H1 (cell line): ENCODE measurements at regions not wholly inside any gene's neighbourhood (a gene's known extent, or its start where the extent isn't known, plus 50 kb on each side); places are given as distances from the start of the nearest gene placed in this dataset.

Experiments
- CTCF ChIA-PET: fragments of 300-600 bp; sonication (Branson Sonifier 250); formaldehyde crosslinking; loops from one replicate; lab custom pipeline; 2021; ENCODE audit not compliant: partially characterized antibody; lab: Charles Lee
- POLR2A ChIA-PET: fragments of 300-600 bp; sonication (Branson Sonifier 250); formaldehyde crosslinking; loops from one replicate; lab custom pipeline; 2021; ENCODE audit warnings: inconsistent platforms; ENCODE audit not compliant: partially characterized antibody; lab: Charles Lee
- DNase-seq, 2 experiments: peaks; one replicate each; pipeline versions ENCODE4 v3.0.0 to v3.0.0-alpha.2; 2010 to 2022; ENCODE audit warnings: low spot score in 2 of 2, low read depth in 1 of 2, mixed read lengths in 1 of 2
- FAIRE-seq: peaks from 2 replicates; lab custom pipeline; 2011; peaks lifted over from hg19 to GRCh38; lab: Jason Lieb, UNC
- H2AFZ ChIP-seq: 2 replicates; pipeline ENCODE4 v1.8.1; 2012; ENCODE audit warnings: low read length, inconsistent platforms
- H2AK5ac ChIP-seq: 2 replicates; pipeline ENCODE4 v1.6.1; 2013; ENCODE audit warnings: low read depth, low read length
- H2BK120ac ChIP-seq: replicated peaks from 2 replicates; pipeline ENCODE3; 2013; ENCODE audit warnings: low read depth, low read length, inconsistent platforms
- H2BK12ac ChIP-seq: 2 replicates; pipeline ENCODE4 v1.6.1; 2013; ENCODE audit warnings: low read depth, low read length
- H2BK15ac ChIP-seq: 2 replicates; pipeline ENCODE4 v1.6.1; 2013; ENCODE audit warnings: low read length
- H2BK20ac ChIP-seq: 2 replicates; pipeline ENCODE4 v1.6.1; 2013; ENCODE audit warnings: low read length
- H2BK5ac ChIP-seq: 2 replicates; pipeline ENCODE4 v1.6.1; 2013; ENCODE audit warnings: low read depth, low read length
- H3K14ac ChIP-seq: 2 replicates; pipeline ENCODE4 v1.6.1; 2013; ENCODE audit warnings: inconsistent platforms; ENCODE audit not compliant: insufficient read length
- H3K18ac ChIP-seq: 2 replicates; pipeline ENCODE4 v1.6.1; 2013; ENCODE audit warnings: low read length; ENCODE audit errors: extremely low read depth
- H3K23ac ChIP-seq: 2 replicates; pipeline ENCODE4 v1.6.1; 2013; ENCODE audit warnings: inconsistent platforms; ENCODE audit not compliant: insufficient read length
- H3K23me2 ChIP-seq: 2 replicates; pipeline ENCODE4 v1.6.1; 2013; ENCODE audit warnings: low read depth, low read length
- H3K27ac ChIP-seq: 2 replicates; pipeline ENCODE4 v1.6.1; 2011; ENCODE audit warnings: low read depth, low read length, inconsistent platforms
- H3K27me3 ChIP-seq, 4 experiments: replicated peaks in 1 of 4; 1 replicate in 1 of 4; 2 replicates in 3 of 4; pipeline versions ENCODE4 v1.6.1 to v1.8.1; 2011 to 2013; ENCODE audit warnings: low read length in 3 of 4, mild to moderate bottlenecking in 3 of 4, inconsistent platforms in 2 of 4, mixed read lengths in 2 of 4, moderate library complexity in 1 of 4; ENCODE audit not compliant: control insufficient read depth in 3 of 4, insufficient read depth in 3 of 4; ENCODE audit errors: extremely low read depth in 1 of 4
- H3K36me3 ChIP-seq, 4 experiments: 2 replicates each; pipeline versions ENCODE4 v1.6.1 to v1.8.1; 2011 to 2013; ENCODE audit warnings: mild to moderate bottlenecking in 4 of 4, low read length in 3 of 4, moderate library complexity in 2 of 4, control low read depth in 1 of 4, inconsistent platforms in 1 of 4; ENCODE audit not compliant: insufficient read depth in 4 of 4, control insufficient read depth in 2 of 4
- H3K4ac ChIP-seq: replicated peaks from 2 replicates; pipeline ENCODE3; 2013; ENCODE audit warnings: low read length, low read depth, mixed read lengths, inconsistent platforms; ENCODE audit not compliant: insufficient read length
- H3K4me1 ChIP-seq, 4 experiments: replicated peaks in 1 of 4; 1 replicate in 1 of 4; 2 replicates in 3 of 4; pipeline versions ENCODE4 v1.6.1 to v1.8.1; 2011 to 2013; ENCODE audit warnings: low read length in 3 of 4, inconsistent platforms in 2 of 4, mixed read lengths in 1 of 4; ENCODE audit not compliant: insufficient read depth in 4 of 4, control insufficient read depth in 3 of 4
- H3K4me2 ChIP-seq, 2 experiments: 2 replicates each; pipeline versions ENCODE4 v1.6.1 to v1.8.1; 2011 to 2013; ENCODE audit warnings: low read depth in 2 of 2, low read length in 2 of 2, control low read depth in 1 of 2, inconsistent platforms in 1 of 2, mild to moderate bottlenecking in 1 of 2; ENCODE audit not compliant: insufficient read depth in 1 of 2
- H3K4me3 ChIP-seq, 4 experiments: fragments of 200-600, 300-600 bp in 1 of 4; sonication (generic), shearing (Covaris generic), sonication (Bioruptor Twin) in 1 of 4; 2 replicates each; pipeline versions ENCODE4 v1.5.1 to v1.8.1; 2011 to 2016; ENCODE audit warnings: low read length in 4 of 4, low read depth in 3 of 4, control low read depth in 2 of 4, inconsistent platforms in 2 of 4, mild to moderate bottlenecking in 2 of 4, mixed read lengths in 1 of 4, moderate library complexity in 1 of 4; ENCODE audit not compliant: insufficient read depth in 2 of 4; ENCODE audit errors: extremely low read depth in 1 of 4
- H3K56ac ChIP-seq: replicated peaks from 2 replicates; pipeline ENCODE3; 2013; ENCODE audit warnings: low read depth, mild to moderate bottlenecking, mixed read lengths, low read length, inconsistent platforms; ENCODE audit not compliant: insufficient read length
- H3K79me1 ChIP-seq: 2 replicates; pipeline ENCODE4 v1.6.1; 2013; ENCODE audit warnings: low read depth, low read length, control low read depth
- H3K79me2 ChIP-seq, 2 experiments: 2 replicates each; pipeline versions ENCODE4 v1.6.1 to v1.8.1; 2012 to 2013; ENCODE audit warnings: low read length in 2 of 2, mild to moderate bottlenecking in 2 of 2, inconsistent platforms in 1 of 2; ENCODE audit not compliant: insufficient read depth in 2 of 2, control insufficient read depth in 1 of 2
- H3K9ac ChIP-seq, 4 experiments: replicated peaks in 1 of 4; 1 replicate in 1 of 4; 2 replicates in 3 of 4; pipeline versions ENCODE4 v1.6.1 to v1.8.1; 2011 to 2013; ENCODE audit warnings: low read depth in 3 of 4, low read length in 3 of 4, control low read depth in 2 of 4, mild to moderate bottlenecking in 2 of 4, moderate library complexity in 2 of 4, inconsistent platforms in 1 of 4; ENCODE audit errors: extremely low read depth in 1 of 4
- H3K9me3 ChIP-seq, 2 experiments: 2 replicates each; pipeline versions ENCODE4 v1.6.1 to v1.8.1; 2012 to 2013; ENCODE audit warnings: mild to moderate bottlenecking in 2 of 2, moderate library complexity in 2 of 2, control low read depth in 1 of 2, inconsistent platforms in 1 of 2, low read depth in 1 of 2, low read length in 1 of 2, mixed read lengths in 1 of 2; ENCODE audit not compliant: insufficient read depth in 2 of 2
- H4K20me1 ChIP-seq, 2 experiments: replicated peaks in 1 of 2; 2 replicates each; pipeline versions ENCODE3 to v1.8.1; 2011 to 2013; ENCODE audit warnings: inconsistent platforms in 2 of 2, low read length in 2 of 2, mild to moderate bottlenecking in 1 of 2; ENCODE audit not compliant: insufficient read depth in 2 of 2, control insufficient read depth in 1 of 2
- H4K5ac ChIP-seq: 2 replicates; pipeline ENCODE4 v1.6.1; 2013; ENCODE audit warnings: low read length, low read depth, mixed read lengths, inconsistent platforms; ENCODE audit not compliant: insufficient read length
- H4K8ac ChIP-seq: 2 replicates; pipeline ENCODE4 v1.8.0; 2013; ENCODE audit warnings: mild to moderate bottlenecking, moderate library complexity, low read length, inconsistent platforms; ENCODE audit not compliant: insufficient read depth; ENCODE audit errors: extremely low read depth
- H4K91ac ChIP-seq: replicated peaks from 2 replicates; pipeline ENCODE3; 2013; ENCODE audit warnings: low read length, mixed read lengths, inconsistent platforms; ENCODE audit not compliant: insufficient read length
- ATF2 ChIP-seq: IDR thresholded peaks from 2 replicates; pipeline ENCODE4 v1.6.1; 2012; ENCODE audit warnings: low read length, inconsistent platforms
- CHD2 ChIP-seq: IDR thresholded peaks from 2 replicates; pipeline ENCODE4 v1.6.1; 2012; ENCODE audit warnings: low read length, improper control_type of control experiment
- GTF2F1 ChIP-seq: IDR thresholded peaks from 2 replicates; pipeline ENCODE4 v1.6.1; 2012; ENCODE audit warnings: low read depth, low read length, improper control_type of control experiment, borderline replicate concordance
- HDAC6 ChIP-seq: IDR thresholded peaks from one replicate; pipeline ENCODE4 v1.7.1; 2012; ENCODE audit warnings: low read depth, mild to moderate bottlenecking, inconsistent platforms, low read length, moderate library complexity
- MAFK ChIP-seq: IDR thresholded peaks from 2 replicates; pipeline ENCODE4 v1.6.1; 2012; ENCODE audit warnings: low read depth, mild to moderate bottlenecking, improper control_type of control experiment, low read length
- NRF1 ChIP-seq: IDR thresholded peaks from 2 replicates; pipeline ENCODE4 v1.6.1; 2011; ENCODE audit warnings: mild to moderate bottlenecking, low read depth, low read length, improper control_type of control experiment
- POLR2AphosphoS5 ChIP-seq: IDR thresholded peaks from 2 replicates; pipeline ENCODE4 v1.6.1; 2011; ENCODE audit warnings: low read depth, low read length
- SRF ChIP-seq: IDR thresholded peaks from 2 replicates; pipeline ENCODE4 v1.6.1; 2011; ENCODE audit warnings: mild to moderate bottlenecking, low read depth, low read length, moderate library complexity
- TAF1 ChIP-seq: IDR thresholded peaks from 2 replicates; pipeline ENCODE4 v1.6.1; 2011; ENCODE audit warnings: mild to moderate bottlenecking, low read depth, low read length
- YY1 ChIP-seq: IDR thresholded peaks from 2 replicates; pipeline ENCODE4 v1.6.1; 2011; ENCODE audit warnings: low read depth, mild to moderate bottlenecking, low read length
- WGBS, 2 experiments: shearing (Covaris generic) in 1 of 2; methylation state at CpG; one replicate each; pipeline versions ENCODE4 v1.1.6 to v1.1.7; 2013 to 2015; ENCODE audit warnings: low lambda C conversion rate in 2 of 2, mixed read lengths in 2 of 2, inconsistent platforms in 1 of 2, low coverage in 1 of 2, missing lambda C conversion rate in 1 of 2; ENCODE audit not compliant: insufficient replicate concordance in 2 of 2, insufficient coverage in 1 of 2, insufficient read length in 1 of 2; ENCODE audit errors: extremely low coverage in 1 of 2, missing lambda C conversion rate in 1 of 2; 5-methylcytosine and 5-hydroxymethylcytosine counted together

GRCh38 chr2:181404472-181404871 lies 52.7 kb upstream of the ITGA4 start:
- Histone ChIP-seq H2BK15ac (no peak overlapping the region), H3K14ac (no peak overlapping the region), H3K36me3 (no peaks in the 10 kb centered on the region), H3K9ac (no peak overlapping the region), H3K79me1 (no peaks in the 10 kb centered on the region), H2BK5ac (no peak overlapping the region), H3K27me3 (no peaks in the 10 kb centered on the region), H3K56ac (no peak overlapping the region), H2BK12ac (no peak overlapping the region), H2BK20ac (no peak overlapping the region), H3K18ac (no peak overlapping the region), H3K9me3 (no peaks in the 10 kb centered on the region), H2AK5ac (no peak overlapping the region), H2AFZ (no peak overlapping the region), H3K23me2 (no peaks in the 10 kb centered on the region)
- WGBS, 2 experiments: 90% methylated on average over 1 of the region's 1 CpG; no CpG with 5 or more reads in 1 of the 2 experiments
- CTCF ChIA-PET: no interaction called here
- TF ChIP-seq GTF2F1 (no peak), YY1 (no peak), NRF1 (no peak), MAFK (no peak), CHD2 (no peak), ATF2 (no peak), TAF1 (no peak), HDAC6 (no peak), SRF (no peak), POLR2AphosphoS5 (no peak)
- TF ChIP-seq, all 59 proteins: peak for 0
- POLR2A ChIA-PET: no interaction called here
- H4K91ac ChIP-seq: no peak overlapping the region
- no peak overlapping the region for H3K4me2 ChIP-seq
- H3K4ac ChIP-seq: no peak overlapping the region
- no peaks in the 10 kb centered on the region for H4K20me1 ChIP-seq
- DNase-seq (no peak), FAIRE-seq (no peak)
- no peak overlapping the region for H3K23ac ChIP-seq
- H3K4me1 ChIP-seq: peaks cover 0 to 4% (median 0%) of the 10 kb centered on the region in 4 experiments; a peak in 1 of 7 replicates
- H3K27ac ChIP-seq: no peak overlapping the region
- no peak overlapping the region for H2BK120ac ChIP-seq
- H4K5ac ChIP-seq: no peak overlapping the region
- no peaks in the 10 kb centered on the region for H3K79me2 ChIP-seq
- no peak overlapping the region for H3K4me3 ChIP-seq
- H4K8ac ChIP-seq: no peak overlapping the region
